ENCODE measurements at regions not wholly inside any gene's neighbourhood (a gene's known extent, or its start where the extent isn't known, plus 50 kb on each side); places are given as distances from the start of the nearest gene placed in this dataset.

DNA sequence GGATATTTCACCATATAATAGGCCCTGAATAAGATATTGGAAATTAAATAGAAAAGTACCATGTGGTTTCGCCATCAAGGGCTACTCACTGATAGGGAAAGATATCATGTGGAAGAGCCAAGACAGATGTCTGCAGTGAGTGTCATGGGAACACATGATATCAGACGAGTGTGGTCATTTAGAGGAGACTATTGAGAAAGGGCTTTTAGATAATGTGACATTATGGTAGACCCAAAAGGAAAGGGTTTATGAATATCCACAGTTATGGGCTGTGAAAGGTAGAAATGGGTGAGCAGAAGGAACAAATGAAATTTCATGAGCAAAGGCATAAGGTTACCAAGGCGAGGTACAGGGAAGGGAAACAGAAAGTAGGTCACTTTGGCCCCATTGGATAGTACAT, 182.3 kb upstream of the PRSS16 start:
- H3K4me2 ChIP-seq (ENCODE audit: control insufficient read depth, extremely low read depth, insufficient read depth, low read depth, low read length): no peak overlapping the region
- H2AFZ ChIP-seq (ENCODE audit: control insufficient read depth, low read length): no peak overlapping the region
- peaks cover 8% of the 10 kb centered on the region for H3K4me1 ChIP-seq (ENCODE audit: control insufficient read depth, extremely low read depth, insufficient read depth, low read length)
- no peaks in the 10 kb centered on the region for H4K20me1 ChIP-seq (ENCODE audit: control insufficient read depth, extremely low read depth, insufficient read depth, low read length)
- no peak overlapping the region for H3K27ac ChIP-seq (ENCODE audit: control insufficient read depth, insufficient read depth, low read length)
- DNase-seq (ENCODE audit: low read depth, low spot score) (no peak), FAIRE-seq (no peak)
- no peaks in the 10 kb centered on the region for H3K79me2 ChIP-seq (ENCODE audit: control insufficient read depth, insufficient read depth, low read length)
- no peak for TF ChIP-seq EZH2 (IDR thresholded peaks at IDR 0.05; ENCODE audit: low read length)
- TF ChIP-seq, protein P1, sequence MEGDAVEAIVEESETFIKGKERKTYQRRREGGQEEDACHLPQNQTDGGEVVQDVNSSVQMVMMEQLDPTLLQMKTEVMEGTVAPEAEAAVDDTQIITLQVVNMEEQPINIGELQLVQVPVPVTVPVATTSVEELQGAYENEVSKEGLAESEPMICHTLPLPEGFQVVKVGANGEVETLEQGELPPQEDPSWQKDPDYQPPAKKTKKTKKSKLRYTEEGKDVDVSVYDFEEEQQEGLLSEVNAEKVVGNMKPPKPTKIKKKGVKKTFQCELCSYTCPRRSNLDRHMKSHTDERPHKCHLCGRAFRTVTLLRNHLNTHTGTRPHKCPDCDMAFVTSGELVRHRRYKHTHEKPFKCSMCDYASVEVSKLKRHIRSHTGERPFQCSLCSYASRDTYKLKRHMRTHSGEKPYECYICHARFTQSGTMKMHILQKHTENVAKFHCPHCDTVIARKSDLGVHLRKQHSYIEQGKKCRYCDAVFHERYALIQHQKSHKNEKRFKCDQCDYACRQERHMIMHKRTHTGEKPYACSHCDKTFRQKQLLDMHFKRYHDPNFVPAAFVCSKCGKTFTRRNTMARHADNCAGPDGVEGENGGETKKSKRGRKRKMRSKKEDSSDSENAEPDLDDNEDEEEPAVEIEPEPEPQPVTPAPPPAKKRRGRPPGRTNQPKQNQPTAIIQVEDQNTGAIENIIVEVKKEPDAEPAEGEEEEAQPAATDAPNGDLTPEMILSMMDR (optimal IDR thresholded peaks at IDR 0.05 in 1 of 3, IDR thresholded peaks at IDR 0.05 in 1 of 3, conservative IDR thresholded peaks at IDR 0.05 in 1 of 3; ENCODE audit: extremely low read depth in 1 of 3, insufficient read depth in 2 of 3, low read length in 3 of 3): no peak
- H3K9me1 ChIP-seq (ENCODE audit: control insufficient read depth, extremely low read depth, insufficient read depth, low read length): no peaks in the 10 kb centered on the region
- dilution Hi-C loops (cut with MboI; ENCODE audit: extremely low pct_ligation_motif_present, low sequenced_read_pairs): no loop called here
- no peaks in the 10 kb centered on the region for H3K27me3 ChIP-seq (ENCODE audit: control insufficient read depth, extremely low read depth, insufficient read depth, low read length)
- no peaks in the 10 kb centered on the region for H3K9me3 ChIP-seq (ENCODE audit: control insufficient read depth, low read depth, low read length)
- no peaks in the 10 kb centered on the region for H3K36me3 ChIP-seq (ENCODE audit: control insufficient read depth in 2 of 2, extremely low read depth in 1 of 2, insufficient read depth in 2 of 2, low read length in 2 of 2)
- no peak overlapping the region for H3K4me3 ChIP-seq (ENCODE audit: control insufficient read depth in 2 of 3, extremely low read depth in 1 of 3, insufficient read depth in 2 of 3, low read depth in 1 of 3, low read length in 3 of 3)
- no peak overlapping the region for H3K9ac ChIP-seq (ENCODE audit: control insufficient read depth, extremely low read depth, insufficient read depth, low read length)

DNA sequence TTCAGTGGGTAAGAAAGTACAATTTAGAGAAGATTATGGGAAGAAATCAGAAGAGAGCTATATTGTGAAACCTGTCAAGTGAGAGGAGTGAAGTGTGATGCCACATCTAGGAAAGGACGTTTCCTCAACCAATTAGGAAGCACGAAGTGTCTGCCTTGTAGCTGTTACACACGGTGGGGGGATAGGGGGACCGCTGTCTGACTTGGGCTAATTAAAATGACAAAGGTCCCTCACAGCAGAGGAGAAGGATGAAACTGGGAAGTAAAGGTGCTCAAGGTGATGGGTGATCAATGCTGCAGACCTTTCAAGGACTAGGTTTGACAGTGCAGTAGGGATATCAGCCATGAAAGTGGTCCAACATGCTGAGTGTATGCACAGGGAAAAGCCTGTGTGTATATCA, 181.1 kb upstream of the PRSS16 start:
- H4K20me1 ChIP-seq (ENCODE audit: control insufficient read depth, extremely low read depth, insufficient read depth, low read length): no peaks in the 10 kb centered on the region
- H2AFZ ChIP-seq (ENCODE audit: control insufficient read depth, low read length): no peak overlapping the region
- no peaks in the 10 kb centered on the region for H3K36me3 ChIP-seq (ENCODE audit: control insufficient read depth in 2 of 2, extremely low read depth in 1 of 2, insufficient read depth in 2 of 2, low read length in 2 of 2)
- DNase-seq (ENCODE audit: low read depth, low spot score) (no peak), FAIRE-seq (no peak)
- H3K4me1 ChIP-seq (ENCODE audit: control insufficient read depth, extremely low read depth, insufficient read depth, low read length): peaks cover 8% of the 10 kb centered on the region
- TF ChIP-seq, protein P1 (optimal IDR thresholded peaks at IDR 0.05 in 1 of 3, IDR thresholded peaks at IDR 0.05 in 1 of 3, conservative IDR thresholded peaks at IDR 0.05 in 1 of 3; ENCODE audit: extremely low read depth in 1 of 3, insufficient read depth in 2 of 3, low read length in 3 of 3): no peak
- no peak for TF ChIP-seq EZH2 (IDR thresholded peaks at IDR 0.05; ENCODE audit: low read length)
- no peaks in the 10 kb centered on the region for H3K27me3 ChIP-seq (ENCODE audit: control insufficient read depth, extremely low read depth, insufficient read depth, low read length)
- H3K4me3 ChIP-seq (ENCODE audit: control insufficient read depth in 2 of 3, extremely low read depth in 1 of 3, insufficient read depth in 2 of 3, low read depth in 1 of 3, low read length in 3 of 3): no peak overlapping the region
- H3K4me2 ChIP-seq (ENCODE audit: control insufficient read depth, extremely low read depth, insufficient read depth, low read depth, low read length): no peak overlapping the region
- dilution Hi-C loops (cut with MboI; ENCODE audit: extremely low pct_ligation_motif_present, low sequenced_read_pairs): no loop called here
- no peaks in the 10 kb centered on the region for H3K9me1 ChIP-seq (ENCODE audit: control insufficient read depth, extremely low read depth, insufficient read depth, low read length)
- no peak overlapping the region for H3K9ac ChIP-seq (ENCODE audit: control insufficient read depth, extremely low read depth, insufficient read depth, low read length)
- H3K79me2 ChIP-seq (ENCODE audit: control insufficient read depth, insufficient read depth, low read length): no peaks in the 10 kb centered on the region
- no peaks in the 10 kb centered on the region for H3K9me3 ChIP-seq (ENCODE audit: control insufficient read depth, low read depth, low read length)
- no peak overlapping the region for H3K27ac ChIP-seq (ENCODE audit: control insufficient read depth, insufficient read depth, low read length)
